ENCODE measurements at regions not wholly inside any gene's neighbourhood (a gene's known extent, or its start where the extent isn't known, plus 50 kb on each side); places are given as distances from the start of the nearest gene placed in this dataset.
"Not testable (repeated sequence)": the region's sequence is repeated elsewhere in the genome, so short reads cannot be mapped to it uniquely, and the experiment has no call there.

DNA sequence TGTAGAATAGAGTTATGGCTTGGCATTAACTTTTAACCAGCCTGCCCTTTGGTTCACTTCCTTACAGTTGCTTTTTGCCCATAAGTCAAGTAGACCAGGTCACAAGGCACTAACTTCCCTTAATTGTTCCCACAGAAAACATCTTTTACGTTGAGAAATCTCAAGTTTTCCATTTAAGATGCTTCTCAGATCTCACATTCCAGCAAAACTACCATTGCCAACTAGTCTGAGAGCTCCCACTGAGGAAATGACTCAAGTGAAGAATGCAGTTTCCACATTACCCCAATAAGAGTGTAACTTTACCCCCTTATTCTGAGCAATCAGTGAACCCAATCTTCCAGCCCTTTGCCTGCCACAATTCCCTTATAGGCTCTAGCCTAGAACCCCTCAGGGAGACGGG lies 502.2 kb upstream of the OLFM3 start:
- no peak for DNase-seq

DNA sequence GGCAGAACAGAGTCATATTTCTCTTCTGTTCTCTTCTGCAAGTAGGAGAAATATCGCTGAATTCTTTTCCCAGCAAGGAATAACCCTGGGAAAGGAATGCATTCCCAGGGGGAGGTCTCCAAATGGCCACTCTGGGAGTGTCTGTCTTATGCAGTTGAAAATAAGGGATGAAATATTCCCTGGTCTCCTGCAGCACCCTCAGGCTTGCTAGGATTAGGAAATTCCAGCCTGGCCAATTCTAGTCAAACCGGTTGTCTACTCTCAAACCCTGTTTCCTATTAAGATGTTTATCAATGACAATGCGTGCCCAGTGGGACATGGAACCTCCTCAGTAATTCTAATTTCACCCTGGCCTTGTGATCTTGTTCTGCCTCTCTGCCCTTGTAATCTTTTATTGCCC lies 501.1 kb upstream of the OLFM3 start:
- not testable (repeated sequence) for DNase-seq

GRCh38 chr1:102472520-102472919 lies 475.8 kb upstream of the OLFM3 start:
- DNase-seq = no peak

- DNase-seq = no peak
Observed at GRCh38 chr1:102470767-102471166, 474.0 kb upstream of the OLFM3 start.

GRCh38 chr1:102466487-102466886 lies 469.8 kb upstream of the OLFM3 start:
- DNase-seq = no peak

DNA sequence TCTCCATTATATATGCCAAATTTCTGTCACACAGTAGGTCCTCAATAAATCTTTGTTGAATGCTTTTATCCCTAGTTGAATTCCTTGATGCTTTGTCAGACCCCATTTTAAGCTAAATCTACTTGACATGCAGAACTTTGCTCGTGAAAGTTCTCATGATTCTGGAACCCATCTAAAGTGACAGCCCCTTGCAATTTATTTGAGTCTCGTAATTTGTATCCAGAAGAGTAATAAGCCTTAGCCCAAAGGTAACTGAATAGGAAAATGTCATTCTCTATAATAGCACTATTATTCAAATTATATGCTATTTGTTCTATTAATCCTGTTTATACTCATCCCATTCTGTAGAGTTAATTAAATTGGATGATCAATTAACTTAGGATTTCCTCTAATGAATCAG lies 466.6 kb upstream of the OLFM3 start:
- no peak for DNase-seq

DNA sequence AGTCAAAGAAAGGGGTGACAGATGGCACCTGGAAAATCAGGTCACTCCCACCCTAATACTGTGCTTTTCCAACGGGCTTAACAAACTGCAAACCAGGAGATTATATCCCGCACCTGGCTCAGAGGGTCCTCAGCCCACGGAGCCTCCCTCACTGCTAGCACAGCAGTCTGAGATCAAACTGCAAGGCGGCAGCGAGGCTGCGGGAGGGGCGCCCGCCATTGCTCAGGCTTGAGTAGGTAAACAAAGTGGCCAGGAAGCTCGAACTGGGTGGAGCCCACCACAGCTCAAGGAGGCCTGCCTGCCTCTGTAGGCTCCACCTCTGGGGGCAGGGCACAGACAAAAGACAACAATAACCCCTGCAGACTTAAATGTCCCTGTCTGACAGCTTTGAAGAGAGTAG lies 445.6 kb upstream of the OLFM3 start:
- not testable (repeated sequence) for DNase-seq

GRCh38 chr1:102435483-102435882 lies 438.8 kb upstream of the OLFM3 start:
- DNase-seq = no peak

GRCh38 chr1:102434421-102434820 lies 437.7 kb upstream of the OLFM3 start:
- DNase-seq = no peak

DNA sequence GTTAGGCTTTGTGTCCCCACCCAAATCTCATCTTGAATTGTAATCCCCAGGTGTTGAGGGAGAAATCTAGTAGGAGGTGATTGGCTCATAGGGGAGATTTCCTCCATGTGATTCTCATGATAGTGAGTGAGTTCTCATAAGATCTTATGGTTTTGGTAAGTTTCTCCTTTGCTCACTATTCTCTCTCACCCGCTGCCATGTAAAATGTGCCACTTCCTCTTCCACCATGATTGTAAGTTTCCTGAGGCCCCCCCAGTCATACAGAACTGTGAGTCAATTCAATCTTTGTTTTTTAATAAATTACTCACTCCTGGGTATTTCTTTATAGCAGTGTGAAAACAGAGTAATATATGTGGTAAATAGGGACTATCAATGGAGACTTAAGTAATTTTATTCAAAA lies 434.5 kb upstream of the OLFM3 start:
- DNase-seq = no peak

- no peak for DNase-seq
Observed at GRCh38 chr1:102420034-102420433, 423.3 kb upstream of the OLFM3 start.

All from fibroblast of skin of right quadriceps (primary cell).